ENCODE measurements at regions not wholly inside any gene's neighbourhood (a gene's known extent, or its start where the extent isn't known, plus 50 kb on each side); places are given as distances from the start of the nearest gene placed in this dataset.

GRCh38 chr5:116989995-116990394 lies 415.4 kb upstream of the SEMA6A start:
- TF ChIP-seq CTCF (IDR thresholded peaks at IDR 0.05): no peak
- TF ChIP-seq ZFX (IDR thresholded peaks at IDR 0.05; ENCODE audit: borderline replicate concordance): no peak

All from 22Rv1 (cell line).